Keratinocyte (primary cell): ENCODE measurements at regions not wholly inside any gene's neighbourhood (a gene's known extent, or its start where the extent isn't known, plus 50 kb on each side); places are given as distances from the start of the nearest gene placed in this dataset.

Experiments used
- EZH2 ChIP-seq: IDR thresholded peaks from one replicate; pipeline ENCODE4 v1.6.1; 2012; ENCODE audit warnings: inconsistent platforms, mild to moderate bottlenecking, low read length, moderate library complexity
- TF ChIP-seq, protein P1 (sequence below), 3 experiments: IDR thresholded peaks in 1 of 3; conservative IDR thresholded peaks in 1 of 3; optimal IDR thresholded peaks in 1 of 3; 2 replicates in 2 of 3; 3 replicates in 1 of 3; pipeline versions ENCODE3 to v1.5.1; 2011; ENCODE audit warnings: low read length in 3 of 3, mild to moderate bottlenecking in 3 of 3, moderate library complexity in 2 of 3, control low read depth in 1 of 3, inconsistent platforms in 1 of 3; ENCODE audit not compliant: insufficient read depth in 2 of 3; ENCODE audit errors: extremely low read depth in 1 of 3

- TF ChIP-seq, protein P1, sequence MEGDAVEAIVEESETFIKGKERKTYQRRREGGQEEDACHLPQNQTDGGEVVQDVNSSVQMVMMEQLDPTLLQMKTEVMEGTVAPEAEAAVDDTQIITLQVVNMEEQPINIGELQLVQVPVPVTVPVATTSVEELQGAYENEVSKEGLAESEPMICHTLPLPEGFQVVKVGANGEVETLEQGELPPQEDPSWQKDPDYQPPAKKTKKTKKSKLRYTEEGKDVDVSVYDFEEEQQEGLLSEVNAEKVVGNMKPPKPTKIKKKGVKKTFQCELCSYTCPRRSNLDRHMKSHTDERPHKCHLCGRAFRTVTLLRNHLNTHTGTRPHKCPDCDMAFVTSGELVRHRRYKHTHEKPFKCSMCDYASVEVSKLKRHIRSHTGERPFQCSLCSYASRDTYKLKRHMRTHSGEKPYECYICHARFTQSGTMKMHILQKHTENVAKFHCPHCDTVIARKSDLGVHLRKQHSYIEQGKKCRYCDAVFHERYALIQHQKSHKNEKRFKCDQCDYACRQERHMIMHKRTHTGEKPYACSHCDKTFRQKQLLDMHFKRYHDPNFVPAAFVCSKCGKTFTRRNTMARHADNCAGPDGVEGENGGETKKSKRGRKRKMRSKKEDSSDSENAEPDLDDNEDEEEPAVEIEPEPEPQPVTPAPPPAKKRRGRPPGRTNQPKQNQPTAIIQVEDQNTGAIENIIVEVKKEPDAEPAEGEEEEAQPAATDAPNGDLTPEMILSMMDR (optimal IDR thresholded peaks at IDR 0.05 in 1 of 3, IDR thresholded peaks at IDR 0.05 in 1 of 3, conservative IDR thresholded peaks at IDR 0.05 in 1 of 3; ENCODE audit: extremely low read depth in 1 of 3, insufficient read depth in 2 of 3, low read length in 3 of 3): no peak
- no peak for TF ChIP-seq EZH2
Measured at GRCh38 chr10:44459671-44460070, 74.8 kb upstream of the CXCL12 start.
